ENCODE measurements at regions not wholly inside any gene's neighbourhood (a gene's known extent, or its start where the extent isn't known, plus 50 kb on each side); places are given as distances from the start of the nearest gene placed in this dataset.

DNA sequence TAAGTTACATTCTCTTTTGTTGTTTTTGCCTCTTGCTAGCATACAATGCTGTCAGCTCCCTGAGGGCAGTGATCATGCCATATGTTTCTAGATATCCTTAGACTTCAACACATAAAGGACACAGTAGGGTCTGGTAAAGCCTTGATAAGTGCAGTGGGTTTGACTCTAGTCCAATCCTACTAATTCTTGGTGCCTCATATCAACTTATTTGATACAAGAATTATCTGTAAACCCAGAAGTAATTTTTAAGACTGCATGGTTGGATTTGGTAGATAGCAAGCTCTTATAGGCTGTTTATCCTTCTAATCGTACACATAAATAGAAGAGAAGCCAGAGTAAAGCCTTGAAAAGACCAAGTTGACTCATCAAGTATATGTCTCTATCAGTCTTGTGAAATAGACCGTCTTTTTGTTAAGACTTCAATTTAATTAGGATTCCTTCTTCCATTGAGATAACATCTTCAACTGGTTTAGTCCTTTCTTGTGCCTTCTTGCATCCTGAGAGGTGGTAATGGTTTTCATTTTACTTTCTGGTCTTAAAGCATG, 265.6 kb upstream of the CDIN1 start:
- DNase-seq (ENCODE audit: extremely low read depth, insufficient read length), result no peak
- Histone ChIP-seq H3K4me3 (replicated peaks; ENCODE audit: low read depth, low read length) (no peak overlapping the region), H3K36me3 (ENCODE audit: control insufficient read depth, insufficient read depth, low read length) (no peaks in the 10 kb centered on the region), H3K27me3 (replicated peaks; ENCODE audit: control insufficient read depth, insufficient read depth, low read length) (no peaks in the 10 kb centered on the region)
- TF ChIP-seq, protein P1, sequence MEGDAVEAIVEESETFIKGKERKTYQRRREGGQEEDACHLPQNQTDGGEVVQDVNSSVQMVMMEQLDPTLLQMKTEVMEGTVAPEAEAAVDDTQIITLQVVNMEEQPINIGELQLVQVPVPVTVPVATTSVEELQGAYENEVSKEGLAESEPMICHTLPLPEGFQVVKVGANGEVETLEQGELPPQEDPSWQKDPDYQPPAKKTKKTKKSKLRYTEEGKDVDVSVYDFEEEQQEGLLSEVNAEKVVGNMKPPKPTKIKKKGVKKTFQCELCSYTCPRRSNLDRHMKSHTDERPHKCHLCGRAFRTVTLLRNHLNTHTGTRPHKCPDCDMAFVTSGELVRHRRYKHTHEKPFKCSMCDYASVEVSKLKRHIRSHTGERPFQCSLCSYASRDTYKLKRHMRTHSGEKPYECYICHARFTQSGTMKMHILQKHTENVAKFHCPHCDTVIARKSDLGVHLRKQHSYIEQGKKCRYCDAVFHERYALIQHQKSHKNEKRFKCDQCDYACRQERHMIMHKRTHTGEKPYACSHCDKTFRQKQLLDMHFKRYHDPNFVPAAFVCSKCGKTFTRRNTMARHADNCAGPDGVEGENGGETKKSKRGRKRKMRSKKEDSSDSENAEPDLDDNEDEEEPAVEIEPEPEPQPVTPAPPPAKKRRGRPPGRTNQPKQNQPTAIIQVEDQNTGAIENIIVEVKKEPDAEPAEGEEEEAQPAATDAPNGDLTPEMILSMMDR (IDR thresholded peaks at IDR 0.05; ENCODE audit: insufficient read depth, low read length, poor library complexity, severe bottlenecking), result no peak

DNA sequence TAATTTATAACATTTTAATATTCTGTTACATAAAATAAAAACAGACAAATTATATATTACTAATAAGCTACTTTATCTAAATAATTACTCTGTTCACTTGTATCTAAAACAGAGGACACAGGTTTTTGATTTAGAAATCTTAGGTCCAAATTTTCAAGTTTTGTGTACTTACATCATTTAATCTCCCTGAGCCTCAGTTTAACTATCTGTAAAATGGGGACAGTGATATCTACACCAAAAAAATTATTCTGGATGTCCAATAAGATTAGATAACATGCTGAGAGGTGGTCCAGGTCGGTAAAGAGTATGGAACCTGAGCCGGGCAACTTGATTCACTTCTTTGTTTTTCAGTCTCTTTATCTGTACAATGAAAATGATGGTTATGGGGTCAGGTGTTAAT, 263.8 kb upstream of the CDIN1 start:
- no peaks in the 10 kb centered on the region for H3K36me3 ChIP-seq (ENCODE audit: control insufficient read depth, insufficient read depth, low read length)
- no peak overlapping the region for H3K4me3 ChIP-seq (replicated peaks; ENCODE audit: low read depth, low read length)
- no peaks in the 10 kb centered on the region for H3K27me3 ChIP-seq (replicated peaks; ENCODE audit: control insufficient read depth, insufficient read depth, low read length)
- TF ChIP-seq, protein P1 (IDR thresholded peaks at IDR 0.05; ENCODE audit: insufficient read depth, low read length, poor library complexity, severe bottlenecking), result no peak
- DNase-seq (ENCODE audit: extremely low read depth, insufficient read length), result no peak

DNA sequence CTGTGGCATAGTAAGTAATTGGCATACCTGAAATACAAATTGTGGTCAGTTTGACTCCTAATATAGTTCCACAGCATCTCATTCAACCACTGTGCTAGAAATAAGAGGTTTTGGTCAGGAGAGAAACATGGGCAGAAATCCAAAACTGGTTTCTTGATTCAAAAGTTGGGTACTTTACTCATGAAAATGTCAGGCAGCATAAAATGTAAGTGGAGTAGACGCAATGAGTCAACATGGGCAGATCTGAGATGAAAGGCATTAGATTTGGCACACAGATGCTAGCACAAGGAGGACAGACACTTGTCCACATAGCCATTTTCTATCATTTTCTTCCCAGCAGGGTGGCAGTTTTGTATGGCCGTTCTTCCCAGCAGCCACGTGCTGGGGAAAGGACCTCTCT, 255.8 kb upstream of the CDIN1 start:
- DNase-seq (ENCODE audit: extremely low read depth, insufficient read length), result no peak

DNA sequence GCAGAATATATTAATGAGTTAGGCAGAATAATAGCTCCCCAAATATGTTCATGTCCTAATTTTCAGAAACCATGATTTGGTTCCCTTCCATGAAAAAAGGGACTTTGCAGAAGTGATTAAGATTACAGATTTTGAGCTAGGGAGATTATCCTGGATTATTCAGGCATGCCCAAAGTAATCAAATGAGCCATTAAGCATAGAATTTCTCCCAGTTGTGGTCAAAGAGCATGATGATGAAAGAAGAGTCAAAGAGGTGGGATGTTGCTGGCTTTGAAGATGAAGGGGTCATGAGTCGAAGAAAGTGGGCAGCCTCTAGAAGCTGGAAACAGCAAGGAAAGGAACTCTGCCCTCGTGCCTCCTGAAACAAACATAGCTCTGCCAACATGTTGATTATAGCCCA, 254.2 kb upstream of the CDIN1 start:
- Histone ChIP-seq H3K4me3 (replicated peaks; ENCODE audit: low read depth, low read length) (no peak overlapping the region), H3K27me3 (replicated peaks; ENCODE audit: control insufficient read depth, insufficient read depth, low read length) (no peaks in the 10 kb centered on the region), H3K36me3 (ENCODE audit: control insufficient read depth, insufficient read depth, low read length) (no peaks in the 10 kb centered on the region)
- DNase-seq (ENCODE audit: extremely low read depth, insufficient read length), result no peak
- TF ChIP-seq, protein P1 (IDR thresholded peaks at IDR 0.05; ENCODE audit: insufficient read depth, low read length, poor library complexity, severe bottlenecking), result no peak

More for the DNA sequence above, 255.8 kb upstream of the CDIN1 start:
- TF ChIP-seq, protein P1 (IDR thresholded peaks at IDR 0.05; ENCODE audit: insufficient read depth, low read length, poor library complexity, severe bottlenecking), result no peak
- no peaks in the 10 kb centered on the region for H3K36me3 ChIP-seq (ENCODE audit: control insufficient read depth, insufficient read depth, low read length)
- no peaks in the 10 kb centered on the region for H3K27me3 ChIP-seq (replicated peaks; ENCODE audit: control insufficient read depth, insufficient read depth, low read length)
- H3K4me3 ChIP-seq (replicated peaks; ENCODE audit: low read depth, low read length), result no peak overlapping the region

DNA sequence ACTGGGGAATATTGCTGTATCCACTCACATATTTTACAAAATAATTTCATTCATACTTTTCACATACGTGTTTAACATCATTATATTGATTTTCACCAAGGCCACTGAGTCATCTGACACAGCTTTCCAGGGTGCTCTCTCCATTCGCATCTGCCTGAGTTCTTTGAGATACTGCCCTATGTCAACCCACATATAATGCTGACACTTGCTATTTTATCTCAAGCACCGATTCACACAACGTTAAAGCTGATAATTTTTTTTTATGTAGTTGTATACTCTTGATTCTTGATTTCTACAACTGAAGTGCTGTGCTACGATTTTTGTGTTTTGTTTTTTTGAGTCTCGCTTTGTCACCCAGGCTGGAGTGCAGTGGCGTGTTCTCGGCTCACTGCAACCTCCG, 249.8 kb upstream of the CDIN1 start:
- H3K36me3 ChIP-seq (ENCODE audit: control insufficient read depth, insufficient read depth, low read length), result no peaks in the 10 kb centered on the region
- H3K4me3 ChIP-seq (replicated peaks; ENCODE audit: low read depth, low read length), result no peak overlapping the region
- TF ChIP-seq, protein P1 (IDR thresholded peaks at IDR 0.05; ENCODE audit: insufficient read depth, low read length, poor library complexity, severe bottlenecking), result no peak
- H3K27me3 ChIP-seq (replicated peaks; ENCODE audit: control insufficient read depth, insufficient read depth, low read length), result no peaks in the 10 kb centered on the region
- no peak for DNase-seq (ENCODE audit: extremely low read depth, insufficient read length)

DNA sequence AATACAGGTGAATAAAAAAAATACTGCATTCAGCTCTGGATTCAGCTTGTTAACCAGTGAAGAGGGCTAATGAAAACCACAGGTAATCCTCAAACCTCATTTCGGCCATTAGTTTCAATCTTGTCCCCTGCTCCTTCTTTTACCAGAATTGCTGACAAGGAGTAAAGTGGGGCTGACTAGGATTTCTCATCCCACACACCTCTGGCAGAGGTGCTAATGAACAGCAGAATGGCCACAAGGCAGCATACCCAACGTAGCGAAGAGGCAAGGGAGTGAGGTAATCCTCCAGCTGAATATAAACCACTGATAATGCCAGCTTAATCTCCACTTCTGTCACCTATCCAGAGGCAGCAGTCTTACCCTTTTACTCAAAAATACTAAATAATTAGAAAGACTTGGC, 248.8 kb upstream of the CDIN1 start:
- Histone ChIP-seq H3K4me3 (replicated peaks; ENCODE audit: low read depth, low read length) (no peak overlapping the region), H3K36me3 (ENCODE audit: control insufficient read depth, insufficient read depth, low read length) (no peaks in the 10 kb centered on the region), H3K27me3 (replicated peaks; ENCODE audit: control insufficient read depth, insufficient read depth, low read length) (no peaks in the 10 kb centered on the region)
- no peak for DNase-seq (ENCODE audit: extremely low read depth, insufficient read length)
- TF ChIP-seq, protein P1 (IDR thresholded peaks at IDR 0.05; ENCODE audit: insufficient read depth, low read length, poor library complexity, severe bottlenecking), result no peak
